Spleen (tissue), 7 donors: ENCODE measurements at regions not wholly inside any gene's neighbourhood (a gene's known extent, or its start where the extent isn't known, plus 50 kb on each side); places are given as distances from the start of the nearest gene placed in this dataset.

Source experiments
- CTCF ChIP-seq, 11 experiments: fragments of 200-600 bp in 7 of 11; fragments of 450-650 bp in 4 of 11; sonication (generic) in 4 of 11; IDR thresholded peaks in 8 of 11; conservative IDR thresholded peaks in 3 of 11; 1 replicate in 7 of 11; 2 replicates in 4 of 11; pipeline versions ENCODE4 v1.4.0 to v1.8.0; 2016 to 2021; ENCODE audit warnings: antibody characterized with exemption in 11 of 11, inconsistent platforms in 4 of 11, mild to moderate bottlenecking in 1 of 11
- POLR2A ChIP-seq, 3 donors: fragments of 450-650 bp; IDR thresholded peaks; one replicate each; pipeline ENCODE4 v1.5.1; 2017; ENCODE audit warnings: antibody characterized with exemption in 3 of 3, mild to moderate bottlenecking in 1 of 3
- POLR2AphosphoS5 ChIP-seq, 3 donors: sonication (generic); formaldehyde crosslinking; IDR thresholded peaks; one replicate each; pipeline ENCODE4 v1.5.1; 2017; ENCODE audit warnings: antibody characterized with exemption in 3 of 3
- donor health status: DM: no; HTN: no; CAD: no; lungs with moderate emphysema.
- donor health status: DM: no; HTN: no; CAD: no.
- donor health status: DM: no; HTN: no; CAD: no.

- TF ChIP-seq CTCF (IDR thresholded peaks at IDR 0.05 in 8 of 11, conservative IDR thresholded peaks at IDR 0.05 in 3 of 11), result no peak
- TF ChIP-seq POLR2AphosphoS5 (IDR thresholded peaks at IDR 0.05), result no peak
- no peak for TF ChIP-seq POLR2A (IDR thresholded peaks at IDR 0.05)
Observed at GRCh38 chr6:170025341-170025911, 265.5 kb downstream of the DLL1 start.
